WTC11 (cell line): ENCODE measurements at regions not wholly inside any gene's neighbourhood (a gene's known extent, or its start where the extent isn't known, plus 50 kb on each side); places are given as distances from the start of the nearest gene placed in this dataset.

Source experiments
- CTCF ChIP-seq: fragments of 200-600 bp; IDR thresholded peaks from 2 replicates; pipeline ENCODE4 v1.8.0; 2022; ENCODE audit warnings: antibody characterized with exemption
- ZBTB43 ChIP-seq: sonication (generic); formaldehyde crosslinking; IDR thresholded peaks from 2 replicates; pipeline ENCODE4 v1.8.1; 2023; ENCODE audit warnings: mild to moderate bottlenecking, missing genetic modification reagents

GRCh38 chr22:48530666-48531065, 1297.0 kb downstream of the BRD1 start:
- TF ChIP-seq CTCF (no peak), ZBTB43 (CRISPR knock-in tag) (no peak)
